ENCODE measurements at regions not wholly inside any gene's neighbourhood (a gene's known extent, or its start where the extent isn't known, plus 50 kb on each side); places are given as distances from the start of the nearest gene placed in this dataset.
"Not testable (repeated sequence)": the region's sequence is repeated elsewhere in the genome, so short reads cannot be mapped to it uniquely, and the experiment has no call there.

- H3K4me1 ChIP-seq (ENCODE audit: low read length); H3K4me2 ChIP-seq (ENCODE audit: low read length); H3K27ac ChIP-seq (ENCODE audit: low read length); H3K36me3 ChIP-seq (replicated peaks; ENCODE audit: low read depth, low read length); H2AFZ ChIP-seq (ENCODE audit: low read depth, low read length); H3K4me3 ChIP-seq (ENCODE audit: low read length); H3K27me3 ChIP-seq (ENCODE audit: low read depth, low read length); H3K9me3 ChIP-seq (ENCODE audit: insufficient read depth, low read length); H3K79me2 ChIP-seq (ENCODE audit: low read length); H4K20me1 ChIP-seq (ENCODE audit: insufficient read depth, low read length); H3K9ac ChIP-seq (ENCODE audit: low read length): not testable (repeated sequence)
These were observed 676.4 kb upstream of the ZNF337 start for GRCh38 chr20:26373066-26373465.

GRCh38 chr20:26354511-26354910 is 657.9 kb upstream of the ZNF337 start:
- Histone ChIP-seq H3K4me2 (ENCODE audit: low read length) (no peak overlapping the region), H4K20me1 (ENCODE audit: insufficient read depth, low read length) (no peaks in the 10 kb centered on the region), H3K27me3 (ENCODE audit: low read depth, low read length) (no peaks in the 10 kb centered on the region), H3K36me3 (replicated peaks; ENCODE audit: low read depth, low read length) (no peaks in the 10 kb centered on the region), H3K9ac (ENCODE audit: low read length) (no peak overlapping the region), H3K27ac (ENCODE audit: low read length) (no peak overlapping the region), H3K4me3 (ENCODE audit: low read length) (no peak overlapping the region), H2AFZ (ENCODE audit: low read depth, low read length) (no peak overlapping the region), H3K4me1 (ENCODE audit: low read length) (no peaks in the 10 kb centered on the region), H3K9me3 (ENCODE audit: insufficient read depth, low read length) (no peaks in the 10 kb centered on the region), H3K79me2 (ENCODE audit: low read length) (no peaks in the 10 kb centered on the region)
- TF ChIP-seq CTCF (IDR thresholded peaks at IDR 0.05; ENCODE audit: low read depth, low read length), result no peak
- no peak for TF ChIP-seq EZH2phosphoT487 (IDR thresholded peaks at IDR 0.05; ENCODE audit: low read depth)

- H3K27me3 ChIP-seq (ENCODE audit: low read depth, low read length), result no peaks in the 10 kb centered on the region
- H2AFZ ChIP-seq (ENCODE audit: low read depth, low read length), result no peak overlapping the region
- H3K36me3 ChIP-seq (replicated peaks; ENCODE audit: low read depth, low read length), result no peaks in the 10 kb centered on the region
- H4K20me1 ChIP-seq (ENCODE audit: insufficient read depth, low read length), result no peaks in the 10 kb centered on the region
- no peak overlapping the region for H3K4me3 ChIP-seq (ENCODE audit: low read length)
- H3K4me1 ChIP-seq (ENCODE audit: low read length), result no peaks in the 10 kb centered on the region
- no peak overlapping the region for H3K27ac ChIP-seq (ENCODE audit: low read length)
- TF ChIP-seq EZH2phosphoT487 (IDR thresholded peaks at IDR 0.05; ENCODE audit: low read depth) (no peak), CTCF (IDR thresholded peaks at IDR 0.05; ENCODE audit: low read depth, low read length) (no peak)
- H3K4me2 ChIP-seq (ENCODE audit: low read length), result no peak overlapping the region
- H3K79me2 ChIP-seq (ENCODE audit: low read length), result no peaks in the 10 kb centered on the region
- no peaks in the 10 kb centered on the region for H3K9me3 ChIP-seq (ENCODE audit: insufficient read depth, low read length)
- no peak overlapping the region for H3K9ac ChIP-seq (ENCODE audit: low read length)
These were observed 650.7 kb upstream of the ZNF337 start for GRCh38 chr20:26347396-26347795.

- H3K4me2 ChIP-seq (ENCODE audit: low read length); H3K9ac ChIP-seq (ENCODE audit: low read length); H2AFZ ChIP-seq (ENCODE audit: low read depth, low read length); H3K27ac ChIP-seq (ENCODE audit: low read length); H3K27me3 ChIP-seq (ENCODE audit: low read depth, low read length); H3K9me3 ChIP-seq (ENCODE audit: insufficient read depth, low read length); H3K4me3 ChIP-seq (ENCODE audit: low read length); H4K20me1 ChIP-seq (ENCODE audit: insufficient read depth, low read length); H3K79me2 ChIP-seq (ENCODE audit: low read length); H3K36me3 ChIP-seq (replicated peaks; ENCODE audit: low read depth, low read length); H3K4me1 ChIP-seq (ENCODE audit: low read length): not testable (repeated sequence)
These were observed 643.9 kb upstream of the ZNF337 start for GRCh38 chr20:26340460-26341065.

GRCh38 chr20:26324177-26324576 is 627.5 kb upstream of the ZNF337 start:
- no peak overlapping the region for H3K4me3 ChIP-seq (ENCODE audit: low read length)
- H3K27me3 ChIP-seq (ENCODE audit: low read depth, low read length), result no peaks in the 10 kb centered on the region
- no peaks in the 10 kb centered on the region for H4K20me1 ChIP-seq (ENCODE audit: insufficient read depth, low read length)
- no peaks in the 10 kb centered on the region for H3K36me3 ChIP-seq (replicated peaks; ENCODE audit: low read depth, low read length)
- no peaks in the 10 kb centered on the region for H3K4me1 ChIP-seq (ENCODE audit: low read length)
- H3K79me2 ChIP-seq (ENCODE audit: low read length), result no peaks in the 10 kb centered on the region
- H2AFZ ChIP-seq (ENCODE audit: low read depth, low read length), result no peak overlapping the region
- H3K9ac ChIP-seq (ENCODE audit: low read length), result no peak overlapping the region
- no peak overlapping the region for H3K27ac ChIP-seq (ENCODE audit: low read length)
- no peak overlapping the region for H3K4me2 ChIP-seq (ENCODE audit: low read length)
- H3K9me3 ChIP-seq (ENCODE audit: insufficient read depth, low read length), result no peaks in the 10 kb centered on the region
- TF ChIP-seq EZH2phosphoT487 (IDR thresholded peaks at IDR 0.05; ENCODE audit: low read depth) (no peak), CTCF (IDR thresholded peaks at IDR 0.05; ENCODE audit: low read depth, low read length) (no peak)

All from OCI-LY3 (cell line).